ENCODE measurements at regions not wholly inside any gene's neighbourhood (a gene's known extent, or its start where the extent isn't known, plus 50 kb on each side); places are given as distances from the start of the nearest gene placed in this dataset.

DNA sequence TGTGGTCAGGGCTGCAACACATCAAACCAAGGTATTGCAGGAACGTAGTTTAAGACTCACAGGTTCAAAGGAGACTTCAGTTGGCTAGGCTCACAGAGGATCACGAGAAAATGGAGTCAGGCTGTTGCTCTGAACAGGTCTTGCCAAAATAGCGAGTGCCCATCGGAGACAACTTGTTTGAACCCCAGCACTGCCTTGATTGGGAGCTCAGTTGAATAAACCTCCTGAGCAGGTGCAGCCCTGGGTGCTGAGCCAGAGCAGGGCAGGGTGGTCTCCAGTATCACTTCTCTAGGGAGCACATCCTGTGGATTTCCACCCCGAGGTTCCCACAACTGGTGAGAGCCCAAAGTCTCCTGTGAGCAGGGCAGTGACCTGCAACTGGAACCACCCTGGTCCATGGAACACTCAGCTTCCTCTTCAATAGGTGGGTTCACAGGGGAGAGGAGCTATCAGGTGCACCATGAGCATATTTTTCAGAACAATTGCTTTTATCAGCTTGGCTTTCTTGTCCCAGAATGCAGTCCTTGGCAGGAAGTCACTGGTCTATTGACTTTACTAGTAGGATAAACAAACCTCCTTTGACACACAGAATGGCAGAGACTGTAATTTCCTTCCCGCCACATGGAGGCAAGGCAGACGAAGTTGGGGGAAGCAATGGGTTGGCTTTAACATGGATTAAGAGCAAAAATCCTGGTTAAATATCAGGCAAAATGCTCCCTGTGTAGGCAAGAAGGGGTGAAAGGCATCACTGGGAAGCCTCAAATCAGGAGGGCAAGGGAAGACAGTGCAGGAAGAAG is 267.7 kb upstream of the FOXQ1 start:
- no peak for DNase-seq (ENCODE audit: low spot score)
- in situ Hi-C loops (cut with MboI; ENCODE audit: low pct_unique_long_range_greater_than_20kb, low sequenced_read_pairs, unreplicated experiment): no loop called here
- TF ChIP-seq, protein P1, sequence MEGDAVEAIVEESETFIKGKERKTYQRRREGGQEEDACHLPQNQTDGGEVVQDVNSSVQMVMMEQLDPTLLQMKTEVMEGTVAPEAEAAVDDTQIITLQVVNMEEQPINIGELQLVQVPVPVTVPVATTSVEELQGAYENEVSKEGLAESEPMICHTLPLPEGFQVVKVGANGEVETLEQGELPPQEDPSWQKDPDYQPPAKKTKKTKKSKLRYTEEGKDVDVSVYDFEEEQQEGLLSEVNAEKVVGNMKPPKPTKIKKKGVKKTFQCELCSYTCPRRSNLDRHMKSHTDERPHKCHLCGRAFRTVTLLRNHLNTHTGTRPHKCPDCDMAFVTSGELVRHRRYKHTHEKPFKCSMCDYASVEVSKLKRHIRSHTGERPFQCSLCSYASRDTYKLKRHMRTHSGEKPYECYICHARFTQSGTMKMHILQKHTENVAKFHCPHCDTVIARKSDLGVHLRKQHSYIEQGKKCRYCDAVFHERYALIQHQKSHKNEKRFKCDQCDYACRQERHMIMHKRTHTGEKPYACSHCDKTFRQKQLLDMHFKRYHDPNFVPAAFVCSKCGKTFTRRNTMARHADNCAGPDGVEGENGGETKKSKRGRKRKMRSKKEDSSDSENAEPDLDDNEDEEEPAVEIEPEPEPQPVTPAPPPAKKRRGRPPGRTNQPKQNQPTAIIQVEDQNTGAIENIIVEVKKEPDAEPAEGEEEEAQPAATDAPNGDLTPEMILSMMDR (IDR thresholded peaks at IDR 0.05; ENCODE audit: extremely low read depth, insufficient read depth, missing control alignments): no peak

DNA sequence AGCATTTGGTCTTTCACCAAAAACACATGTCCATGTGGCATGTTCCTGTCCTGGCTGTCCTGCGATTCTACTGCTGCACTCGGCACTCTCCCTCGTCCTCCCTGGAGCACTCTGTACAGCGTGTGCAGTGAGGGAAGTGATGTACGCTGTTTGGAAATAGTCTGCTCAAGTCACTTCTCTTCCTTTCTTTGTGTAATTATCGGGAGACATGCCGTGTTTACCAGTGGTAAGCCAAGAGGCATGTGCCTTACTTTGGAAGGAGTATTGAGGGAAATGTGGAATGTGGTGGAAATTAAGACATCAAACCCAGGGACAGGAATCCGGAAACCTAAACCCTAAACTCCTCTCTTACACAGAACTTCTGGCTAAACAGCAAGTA is 268.5 kb upstream of the FOXQ1 start:
- in situ Hi-C loops (cut with MboI; ENCODE audit: low pct_unique_long_range_greater_than_20kb, low sequenced_read_pairs, unreplicated experiment): no loop called here
- DNase-seq (ENCODE audit: low spot score): no peak
- TF ChIP-seq, protein P1 (IDR thresholded peaks at IDR 0.05; ENCODE audit: extremely low read depth, insufficient read depth, missing control alignments): no peak

DNA sequence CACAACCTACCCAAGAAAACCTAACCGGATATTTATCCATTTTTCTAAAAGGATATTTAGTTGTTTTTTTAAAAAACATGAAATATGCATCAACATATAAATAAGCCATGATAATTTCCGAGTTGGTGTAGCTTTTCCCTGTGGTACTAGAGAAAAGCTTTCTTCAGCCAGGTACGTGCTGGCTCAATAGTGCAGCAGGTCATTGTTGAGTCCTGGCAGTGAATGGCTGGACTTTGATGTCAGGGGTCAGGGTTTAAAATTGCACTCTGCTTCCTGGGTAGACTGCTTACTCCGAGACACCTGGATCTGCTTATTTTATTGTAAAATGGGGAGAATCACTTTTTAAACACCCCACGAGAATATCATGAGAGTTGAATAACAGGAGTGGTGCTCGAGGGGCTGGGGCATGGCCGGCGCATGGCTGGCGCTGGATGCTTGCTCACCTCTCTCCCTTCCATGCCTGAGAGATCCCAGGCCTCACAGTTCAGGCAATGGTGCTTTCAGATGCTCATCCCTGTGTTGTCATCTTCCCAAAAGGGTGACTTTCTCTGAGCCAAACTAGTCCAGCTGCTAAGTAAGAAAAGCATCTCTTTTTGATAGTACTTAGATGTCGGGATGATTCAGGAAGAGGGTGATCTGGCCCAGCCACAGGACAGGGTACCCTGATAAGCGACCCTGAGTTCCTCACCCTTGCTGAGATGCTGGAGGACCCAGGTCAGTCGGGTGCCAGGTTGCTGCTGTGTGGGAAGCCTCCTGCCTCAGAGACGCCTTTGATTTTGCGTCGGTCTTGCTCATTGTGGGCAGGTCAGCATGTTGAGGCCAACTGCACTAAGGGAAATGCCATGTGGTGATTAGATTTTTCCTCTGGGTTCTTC is 269.1 kb upstream of the FOXQ1 start:
- TF ChIP-seq, protein P1 (IDR thresholded peaks at IDR 0.05; ENCODE audit: extremely low read depth, insufficient read depth, missing control alignments): no peak
- in situ Hi-C loops (cut with MboI; ENCODE audit: low pct_unique_long_range_greater_than_20kb, low sequenced_read_pairs, unreplicated experiment): no loop called here
- DNase-seq (ENCODE audit: low spot score): no peak

DNA sequence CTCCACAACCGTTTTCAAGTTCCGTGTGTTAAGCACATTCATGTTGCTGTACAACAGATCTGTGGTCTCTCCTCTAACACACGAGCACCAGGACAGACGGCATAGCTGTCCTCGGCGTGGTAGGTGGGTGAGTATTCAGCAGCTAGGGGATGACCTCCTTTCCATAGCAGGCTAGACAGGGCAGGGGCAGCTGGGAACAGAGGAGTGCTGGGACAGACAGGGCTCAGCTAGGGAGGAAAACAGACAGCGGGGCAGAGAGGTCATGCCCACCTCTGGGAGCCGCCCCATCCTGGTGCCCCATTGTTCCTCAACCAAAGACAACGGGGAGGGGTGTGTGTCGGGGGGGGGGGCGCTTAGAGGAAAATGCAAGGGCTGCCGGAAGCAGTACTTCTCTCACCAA is 271.5 kb upstream of the FOXQ1 start:
- DNase-seq (ENCODE audit: low spot score): no peak
- in situ Hi-C loops (cut with MboI; ENCODE audit: low pct_unique_long_range_greater_than_20kb, low sequenced_read_pairs, unreplicated experiment): no loop called here
- TF ChIP-seq, protein P1 (IDR thresholded peaks at IDR 0.05; ENCODE audit: extremely low read depth, insufficient read depth, missing control alignments): no peak

DNA sequence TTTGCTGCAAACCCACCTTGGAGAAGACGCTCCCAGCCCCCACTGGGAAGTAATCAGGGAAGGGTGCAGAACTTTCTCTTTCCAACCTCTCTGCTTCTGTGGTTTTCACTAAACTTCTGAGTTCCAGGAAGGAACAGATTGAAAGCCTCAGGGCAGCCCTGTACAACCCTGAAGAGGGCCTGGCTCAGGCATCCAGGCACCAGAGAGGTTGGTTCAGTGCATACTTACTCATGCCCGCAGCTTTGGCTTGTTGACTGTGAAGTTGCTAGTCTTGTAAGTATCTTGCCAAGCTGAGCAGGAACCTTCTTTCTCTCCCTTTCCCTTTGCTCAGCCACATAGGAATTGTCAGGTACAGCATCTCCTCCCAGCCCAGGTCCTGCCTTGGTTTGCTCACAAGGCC is 272.2 kb upstream of the FOXQ1 start:
- TF ChIP-seq, protein P1 (IDR thresholded peaks at IDR 0.05; ENCODE audit: extremely low read depth, insufficient read depth, missing control alignments): no peak
- DNase-seq (ENCODE audit: low spot score): no peak
- in situ Hi-C loops (cut with MboI; ENCODE audit: low pct_unique_long_range_greater_than_20kb, low sequenced_read_pairs, unreplicated experiment): no loop called here

DNA sequence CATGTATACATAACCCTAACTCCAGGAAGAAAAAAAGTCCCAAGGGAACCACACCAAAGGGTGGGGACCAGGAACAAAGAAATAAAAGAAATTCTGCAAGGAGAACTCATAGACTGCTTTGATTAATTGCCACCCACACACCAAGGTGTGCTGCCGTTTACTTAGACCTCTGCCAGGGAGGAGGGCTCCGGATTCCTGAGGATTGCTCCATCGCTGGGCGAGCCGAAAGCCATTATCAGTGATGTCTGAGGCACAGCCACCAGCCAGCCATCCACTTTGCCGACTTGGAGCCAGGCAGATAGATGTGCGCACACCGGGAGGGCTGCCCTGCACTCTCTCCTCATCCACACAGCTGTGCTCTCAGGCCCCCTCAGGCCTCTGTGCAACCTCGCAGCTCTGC is 272.7 kb upstream of the FOXQ1 start:
- in situ Hi-C loops (cut with MboI; ENCODE audit: low pct_unique_long_range_greater_than_20kb, low sequenced_read_pairs, unreplicated experiment): no loop called here
- no peak for DNase-seq (ENCODE audit: low spot score)
- TF ChIP-seq, protein P1 (IDR thresholded peaks at IDR 0.05; ENCODE audit: extremely low read depth, insufficient read depth, missing control alignments): no peak
